ENCODE measurements at regions not wholly inside any gene's neighbourhood (a gene's known extent, or its start where the extent isn't known, plus 50 kb on each side); places are given as distances from the start of the nearest gene placed in this dataset.
A peak's percentile ranks its signal among the peaks of the same experiment; 100 is the strongest.
"Not testable (repeated sequence)": the region's sequence is repeated elsewhere in the genome, so short reads cannot be mapped to it uniquely, and the experiment has no call there.

- no peak for FAIRE-seq
Observed at GRCh38 chr13:50277906-50278305, 262.7 kb downstream of the KCNRG start.

- FAIRE-seq: no peak
Observed at GRCh38 chr13:50280441-50280937, 265.2 kb downstream of the KCNRG start.

GRCh38 chr13:50282016-50282415 is 266.8 kb downstream of the KCNRG start:
- FAIRE-seq: no peak

- FAIRE-seq: no peak
Observed at GRCh38 chr13:50283017-50283416, 267.8 kb downstream of the KCNRG start.

GRCh38 chr13:50284540-50284939 is 269.3 kb downstream of the KCNRG start:
- no peak for FAIRE-seq

GRCh38 chr13:50285283-50285682 is 270.0 kb downstream of the KCNRG start:
- FAIRE-seq: no peak

GRCh38 chr13:50286324-50286723 is 271.1 kb downstream of the KCNRG start:
- FAIRE-seq: no peak

GRCh38 chr13:50290186-50290585 is 274.9 kb downstream of the KCNRG start:
- FAIRE-seq: no peak

GRCh38 chr13:50291611-50292010 is 276.4 kb downstream of the KCNRG start:
- FAIRE-seq: no peak

GRCh38 chr13:50292081-50292480 is 276.8 kb downstream of the KCNRG start:
- no peak for FAIRE-seq

- not testable (repeated sequence) for FAIRE-seq
Observed at GRCh38 chr13:50294425-50294824, 279.2 kb downstream of the KCNRG start.

- no peak for FAIRE-seq
Observed at GRCh38 chr13:50299546-50300249, 284.5 kb downstream of the KCNRG start.

GRCh38 chr13:50303963-50304721 is 288.9 kb downstream of the KCNRG start:
- FAIRE-seq: no peak

- peak; percentile 62 for FAIRE-seq
Observed at GRCh38 chr13:50306156-50306555, 290.9 kb downstream of the KCNRG start.

GRCh38 chr13:50309318-50309717 is 294.1 kb downstream of the KCNRG start:
- FAIRE-seq: peak; percentile 69

GRCh38 chr13:50309882-50310594 is 294.8 kb downstream of the KCNRG start:
- FAIRE-seq: no peak

- no peak for FAIRE-seq
Observed at GRCh38 chr13:50310734-50311133, 295.5 kb downstream of the KCNRG start.

GRCh38 chr13:50318887-50319286 is 303.6 kb downstream of the KCNRG start:
- FAIRE-seq: no peak

GRCh38 chr13:50319635-50320255 is 304.5 kb downstream of the KCNRG start:
- no peak for FAIRE-seq

GRCh38 chr13:50320271-50320862 is 305.1 kb downstream of the KCNRG start:
- FAIRE-seq: peak; percentile 99

GRCh38 chr13:50322006-50322405 is 306.8 kb downstream of the KCNRG start:
- no peak for FAIRE-seq

- no peak for FAIRE-seq
Observed at GRCh38 chr13:50323440-50324065, 308.3 kb downstream of the KCNRG start.
